PC-9 (cell line): ENCODE measurements at regions not wholly inside any gene's neighbourhood (a gene's known extent, or its start where the extent isn't known, plus 50 kb on each side); places are given as distances from the start of the nearest gene placed in this dataset.

ENCODE experiments used
- BruUV-seq: library from RNA; stranded (reverse); fragments of 400-500 nt; replicated peaks from 2 replicates; lab custom pipeline; 2021; lab: Mats Ljungman, UMichigan
- CTCF ChIA-PET: fragments of 300-600 bp; sonication (Branson Sonifier 250); formaldehyde crosslinking; loops from one replicate; lab custom pipeline; 2022; ENCODE audit warnings: antibody characterized with exemption; lab: Charles Lee
- POLR2A ChIA-PET: fragments of 300-600 bp; sonication (Branson Sonifier 250); formaldehyde crosslinking; loops from one replicate; lab custom pipeline; 2022; ENCODE audit warnings: antibody characterized with exemption; ENCODE audit not compliant: unreplicated experiment; lab: Charles Lee
- DNase-seq, 2 experiments: peaks; one replicate each; pipeline versions ENCODE4 v3.0.0 to v3.0.0-alpha.2; 2015 to 2022; ENCODE audit warnings: mixed read lengths in 1 of 2
- H2AFZ ChIP-seq: fragments of 200-600 bp; sonication (generic); 2 replicates; pipeline ENCODE4 v1.8.1; 2017; ENCODE audit warnings: antibody characterized with exemption
- H3F3A ChIP-seq: fragments of 200-600 bp; sonication (generic); 2 replicates; pipeline ENCODE4 v1.8.1; 2017; ENCODE audit warnings: antibody characterized with exemption, mild to moderate bottlenecking, low read depth; ENCODE audit not compliant: insufficient read depth
- H3K27ac ChIP-seq: fragments of 200-600 bp; sonication (generic); 2 replicates; pipeline ENCODE4 v1.6.1; 2016; ENCODE audit warnings: mixed run types
- H3K27me3 ChIP-seq: fragments of 200-600 bp; sonication (generic); 2 replicates; pipeline ENCODE4 v1.6.1; 2016; ENCODE audit warnings: low read depth, mixed run types; ENCODE audit not compliant: insufficient read depth
- H3K36me3 ChIP-seq: fragments of 200-600 bp; sonication (generic); 2 replicates; pipeline ENCODE4 v1.6.1; 2016; ENCODE audit warnings: low read depth, mixed run types
- H3K4me1 ChIP-seq: fragments of 200-600 bp; sonication (generic); replicated peaks from 2 replicates; pipeline ENCODE4 v1.6.1; 2016; ENCODE audit warnings: mixed run types; ENCODE audit not compliant: insufficient read depth
- H3K4me2 ChIP-seq: fragments of 200-600 bp; sonication (generic); 2 replicates; pipeline ENCODE4 v1.6.1; 2017; ENCODE audit warnings: mixed run types
- H3K4me3 ChIP-seq: fragments of 200-600 bp; sonication (generic); 2 replicates; pipeline ENCODE4 v1.6.1; 2016; ENCODE audit warnings: mixed run types
- H3K79me2 ChIP-seq: fragments of 200-600 bp; sonication (generic); 2 replicates; pipeline ENCODE4 v1.6.1; 2017; ENCODE audit warnings: low read depth, mixed run types
- H3K9me2 ChIP-seq: fragments of 200-600 bp; sonication (generic); 2 replicates; pipeline ENCODE4 v1.8.1; 2017; ENCODE audit warnings: mild to moderate bottlenecking; ENCODE audit not compliant: insufficient read depth
- H3K9me3 ChIP-seq: fragments of 200-600 bp; sonication (generic); 2 replicates; pipeline ENCODE4 v1.8.1; 2016; ENCODE audit warnings: low read depth; ENCODE audit not compliant: insufficient read depth
- H4K20me1 ChIP-seq: fragments of 200-600 bp; sonication (generic); 2 replicates; pipeline ENCODE4 v1.8.1; 2017; ENCODE audit not compliant: insufficient read depth
- CTCF ChIP-seq: fragments of 200-600 bp; sonication (generic); conservative IDR thresholded peaks from 2 replicates; pipeline ENCODE4 v1.6.1; 2017; ENCODE audit warnings: mixed run types, antibody characterized with exemption, mild to moderate bottlenecking, moderate library complexity
- EZH2 ChIP-seq: fragments of 200-600 bp; sonication (generic); IDR thresholded peaks from 2 replicates; pipeline ENCODE4 v1.8.0; 2017; ENCODE audit warnings: antibody characterized with exemption, low read depth
- intact Hi-C: fragments of 100-400 bp; cut with micrococcal nuclease; formaldehyde crosslinking; loops from one replicate; pipeline ENCODE4 v1.10.0; 2022; ENCODE audit not compliant: unreplicated experiment

DNA sequence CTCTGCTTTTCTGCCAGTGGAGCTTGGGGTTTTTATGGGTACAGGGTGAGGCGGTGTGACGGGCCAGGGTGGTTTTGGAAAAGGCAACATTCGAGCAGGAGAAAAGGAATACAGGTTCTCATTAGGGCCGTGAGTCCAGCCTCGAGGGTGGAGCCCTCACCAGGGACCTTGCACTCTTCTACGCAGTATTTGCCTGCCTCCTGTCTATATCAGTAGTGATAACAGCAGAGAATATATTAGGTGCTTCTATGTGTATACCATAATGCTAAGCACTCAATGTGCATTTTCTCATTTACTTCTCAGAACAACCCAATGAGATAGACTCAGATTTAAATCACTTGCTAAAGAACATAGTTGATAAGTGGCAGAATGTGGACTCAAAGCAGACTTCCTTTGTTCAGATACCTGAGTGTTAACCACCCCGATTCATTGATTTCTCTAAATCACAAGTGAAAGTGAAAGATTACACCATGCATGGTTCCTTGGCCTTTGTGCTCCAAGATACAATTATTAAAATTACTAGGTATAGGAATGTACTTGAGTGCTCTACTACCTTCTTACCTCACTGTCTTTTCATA, 403.9 kb downstream of the PCDH7 start:
- no TSS peak for BruUV-seq
- Histone ChIP-seq H3K36me3 (no peaks in the 10 kb centered on the region), H3K9me3 (no peaks in the 10 kb centered on the region), H3K9me2 (no peaks in the 10 kb centered on the region), H4K20me1 (no peaks in the 10 kb centered on the region), H3F3A (no peaks in the 10 kb centered on the region), H3K27me3 (no peaks in the 10 kb centered on the region), H2AFZ (no peak overlapping the region), H3K4me1 (no peaks in the 10 kb centered on the region), H3K4me2 (no peak overlapping the region), H3K4me3 (no peak overlapping the region), H3K27ac (no peak overlapping the region), H3K79me2 (no peaks in the 10 kb centered on the region)
- intact Hi-C loops, result no loop called here
- POLR2A ChIA-PET, result no interaction called here
- CTCF ChIA-PET, result no interaction called here
- no peak for DNase-seq
- TF ChIP-seq EZH2 (no peak), CTCF (no peak)

DNA sequence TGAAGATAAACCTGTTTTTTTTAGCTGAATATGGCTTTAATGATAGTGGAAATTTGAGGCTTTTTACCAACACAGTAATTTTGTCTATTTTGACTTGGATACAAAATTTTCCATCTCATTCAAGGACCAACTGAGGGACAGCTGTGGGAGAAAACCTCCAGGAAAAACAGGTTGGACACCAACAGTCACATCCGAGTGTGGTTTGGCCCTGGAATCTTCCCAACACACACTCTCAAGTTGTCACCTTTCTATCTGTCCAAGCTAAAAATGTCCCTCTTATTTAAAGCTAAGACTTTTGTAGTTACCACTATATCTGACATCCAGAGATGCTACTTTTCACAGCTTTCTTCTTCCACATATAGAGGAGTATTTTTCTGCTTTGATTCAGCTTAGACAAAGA, 404.9 kb downstream of the PCDH7 start:
- Histone ChIP-seq H3K27me3 (no peaks in the 10 kb centered on the region), H3K4me2 (no peak overlapping the region), H4K20me1 (no peaks in the 10 kb centered on the region), H3K79me2 (no peaks in the 10 kb centered on the region), H3K36me3 (no peaks in the 10 kb centered on the region), H3K9me3 (no peaks in the 10 kb centered on the region), H3K27ac (no peak overlapping the region), H3K4me3 (no peak overlapping the region), H3K4me1 (no peaks in the 10 kb centered on the region), H2AFZ (no peak overlapping the region), H3F3A (no peaks in the 10 kb centered on the region), H3K9me2 (no peaks in the 10 kb centered on the region)
- DNase-seq, result no peak
- no peak for TF ChIP-seq CTCF
- no peak for TF ChIP-seq EZH2
- intact Hi-C loops, result no loop called here
- BruUV-seq, result no TSS peak
- ChIA-PET CTCF (no interaction called here), POLR2A (interaction anchor here (0.5 kb wide), 1 partner anchor 555 kb away, joined by 5 read pairs; no protein-coding TSS in a partner anchor)

GRCh38 chr4:31125496-31125895, 405.3 kb downstream of the PCDH7 start:
- Histone ChIP-seq H3F3A (no peaks in the 10 kb centered on the region), H3K4me1 (no peaks in the 10 kb centered on the region), H3K27me3 (no peaks in the 10 kb centered on the region), H2AFZ (no peak overlapping the region), H3K9me2 (no peaks in the 10 kb centered on the region), H3K4me3 (no peak overlapping the region), H3K36me3 (no peaks in the 10 kb centered on the region), H3K27ac (no peak overlapping the region), H3K79me2 (no peaks in the 10 kb centered on the region), H3K9me3 (no peaks in the 10 kb centered on the region), H4K20me1 (no peaks in the 10 kb centered on the region), H3K4me2 (no peak overlapping the region)
- intact Hi-C loops, result no loop called here
- DNase-seq, result no peak
- no peak for TF ChIP-seq EZH2
- TF ChIP-seq CTCF, result no peak
- BruUV-seq, result no TSS peak
- CTCF ChIA-PET, result interaction anchor here (0.7 kb wide), 1 partner anchor 349 kb away, joined by 5 read pairs; no protein-coding TSS in a partner anchor
- POLR2A ChIA-PET, result interaction anchor here (0.5 kb wide), 1 partner anchor 554 kb away, joined by 5 read pairs; no protein-coding TSS in a partner anchor
